Vagina (tissue), 2 donors: ENCODE measurements at regions not wholly inside any gene's neighbourhood (a gene's known extent, or its start where the extent isn't known, plus 50 kb on each side); places are given as distances from the start of the nearest gene placed in this dataset.

Experiments used
- POLR2A ChIP-seq, 2 donors: fragments of 450-650 bp; IDR thresholded peaks; one replicate each; pipeline ENCODE4 v1.6.1; 2017; ENCODE audit warnings: antibody characterized with exemption in 2 of 2, mild to moderate bottlenecking in 2 of 2, moderate library complexity in 2 of 2
- POLR2AphosphoS5 ChIP-seq, 2 donors: sonication (generic); formaldehyde crosslinking; IDR thresholded peaks; one replicate each; pipeline ENCODE4 v1.9.0; 2017; ENCODE audit warnings: antibody characterized with exemption in 2 of 2, mild to moderate bottlenecking in 2 of 2, low read depth in 1 of 2; ENCODE audit not compliant: insufficient read depth in 1 of 2
- TF ChIP-seq, protein P1 (sequence below), 3 experiments: fragments of 450-650 bp in 2 of 3; fragments of 200-600 bp in 1 of 3; sonication (generic) in 1 of 3; IDR thresholded peaks; one replicate each; pipeline ENCODE4 v1.5.1; 2017 to 2019; ENCODE audit warnings: antibody characterized with exemption in 3 of 3, mild to moderate bottlenecking in 2 of 3, moderate library complexity in 2 of 3

DNA sequence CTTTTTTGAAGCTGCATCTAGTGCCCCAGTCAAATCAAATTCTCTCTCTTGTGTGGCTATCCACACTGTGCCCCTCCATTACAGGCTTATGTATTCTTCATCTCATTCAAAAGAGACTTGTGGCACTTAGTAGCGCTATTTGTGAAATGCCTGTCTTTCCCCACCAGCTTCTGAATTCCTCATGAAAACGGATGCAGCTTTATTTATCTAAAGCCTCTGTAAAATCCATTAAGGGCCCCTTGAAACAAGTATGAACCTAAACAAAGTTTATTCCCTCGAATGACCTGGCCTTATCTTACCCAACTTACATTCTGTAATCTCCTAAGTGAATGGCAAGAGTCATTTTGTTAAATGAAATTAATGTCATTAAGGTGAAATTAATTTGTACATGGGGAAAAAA, 417.4 kb upstream of the PIK3C3 start:
- no peak for TF ChIP-seq POLR2A (IDR thresholded peaks at IDR 0.05)
- TF ChIP-seq, protein P1, sequence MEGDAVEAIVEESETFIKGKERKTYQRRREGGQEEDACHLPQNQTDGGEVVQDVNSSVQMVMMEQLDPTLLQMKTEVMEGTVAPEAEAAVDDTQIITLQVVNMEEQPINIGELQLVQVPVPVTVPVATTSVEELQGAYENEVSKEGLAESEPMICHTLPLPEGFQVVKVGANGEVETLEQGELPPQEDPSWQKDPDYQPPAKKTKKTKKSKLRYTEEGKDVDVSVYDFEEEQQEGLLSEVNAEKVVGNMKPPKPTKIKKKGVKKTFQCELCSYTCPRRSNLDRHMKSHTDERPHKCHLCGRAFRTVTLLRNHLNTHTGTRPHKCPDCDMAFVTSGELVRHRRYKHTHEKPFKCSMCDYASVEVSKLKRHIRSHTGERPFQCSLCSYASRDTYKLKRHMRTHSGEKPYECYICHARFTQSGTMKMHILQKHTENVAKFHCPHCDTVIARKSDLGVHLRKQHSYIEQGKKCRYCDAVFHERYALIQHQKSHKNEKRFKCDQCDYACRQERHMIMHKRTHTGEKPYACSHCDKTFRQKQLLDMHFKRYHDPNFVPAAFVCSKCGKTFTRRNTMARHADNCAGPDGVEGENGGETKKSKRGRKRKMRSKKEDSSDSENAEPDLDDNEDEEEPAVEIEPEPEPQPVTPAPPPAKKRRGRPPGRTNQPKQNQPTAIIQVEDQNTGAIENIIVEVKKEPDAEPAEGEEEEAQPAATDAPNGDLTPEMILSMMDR (IDR thresholded peaks at IDR 0.05) = no peak
- TF ChIP-seq POLR2AphosphoS5 (IDR thresholded peaks at IDR 0.05; ENCODE audit: insufficient read depth in 1 of 2, low read depth in 1 of 2) = no peak
